ENCODE measurements at regions not wholly inside any gene's neighbourhood (a gene's known extent, or its start where the extent isn't known, plus 50 kb on each side); places are given as distances from the start of the nearest gene placed in this dataset.

- TF ChIP-seq EZH2 (IDR thresholded peaks at IDR 0.05) (no peak), POLR2AphosphoS5 (IDR thresholded peaks at IDR 0.05; ENCODE audit: borderline replicate concordance, low read depth, low read length) (no peak), FOXP2 (optimal IDR thresholded peaks at IDR 0.05; ENCODE audit: control extremely low read depth, extremely low read length, insufficient read depth) (no peak)
Observed at GRCh38 chr18:2104620-2105462, 466.5 kb downstream of the METTL4 start.
